ENCODE measurements at regions not wholly inside any gene's neighbourhood (a gene's known extent, or its start where the extent isn't known, plus 50 kb on each side); places are given as distances from the start of the nearest gene placed in this dataset.
A peak's percentile ranks its signal among the peaks of the same experiment; 100 is the strongest.
"Not testable (repeated sequence)": the region's sequence is repeated elsewhere in the genome, so short reads cannot be mapped to it uniquely, and the experiment has no call there.

DNA sequence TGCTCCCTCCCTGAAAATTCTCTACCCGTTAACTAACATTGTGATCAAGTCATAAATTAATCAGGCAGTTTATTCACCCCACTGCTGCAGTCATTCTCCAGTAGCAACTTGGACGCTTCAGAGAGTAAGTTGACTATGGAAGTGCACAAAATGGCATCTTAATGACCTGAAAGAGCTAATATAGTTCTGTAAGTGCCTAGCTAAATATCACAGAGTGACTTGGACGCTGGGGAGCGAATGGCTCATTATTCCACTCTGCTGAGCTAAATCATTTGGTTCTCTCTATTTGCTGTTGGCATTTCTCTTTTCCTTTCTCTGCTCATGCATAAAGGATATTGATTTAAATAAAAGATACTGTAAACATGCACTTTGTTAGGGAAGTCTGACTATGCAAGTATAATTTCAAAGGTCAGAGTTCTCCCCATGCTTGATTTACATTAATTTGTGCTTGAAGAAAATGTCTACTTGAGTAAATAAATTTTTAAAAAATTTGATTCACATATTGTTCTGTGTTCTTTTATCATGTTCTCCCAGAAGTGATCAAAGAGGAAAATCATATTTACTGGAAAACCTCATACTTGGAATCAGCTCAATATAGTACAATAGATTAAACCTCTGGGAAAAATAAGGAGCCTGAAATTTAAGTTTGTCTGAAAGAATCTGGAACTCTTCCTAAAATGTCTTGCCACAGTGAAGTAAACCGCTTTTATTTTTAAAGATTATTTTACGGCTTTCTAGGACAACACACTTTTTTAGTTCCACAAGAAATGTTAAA lies 169.5 kb upstream of the HAPLN1 start:
- DNase-seq: peak; percentile 9

DNA sequence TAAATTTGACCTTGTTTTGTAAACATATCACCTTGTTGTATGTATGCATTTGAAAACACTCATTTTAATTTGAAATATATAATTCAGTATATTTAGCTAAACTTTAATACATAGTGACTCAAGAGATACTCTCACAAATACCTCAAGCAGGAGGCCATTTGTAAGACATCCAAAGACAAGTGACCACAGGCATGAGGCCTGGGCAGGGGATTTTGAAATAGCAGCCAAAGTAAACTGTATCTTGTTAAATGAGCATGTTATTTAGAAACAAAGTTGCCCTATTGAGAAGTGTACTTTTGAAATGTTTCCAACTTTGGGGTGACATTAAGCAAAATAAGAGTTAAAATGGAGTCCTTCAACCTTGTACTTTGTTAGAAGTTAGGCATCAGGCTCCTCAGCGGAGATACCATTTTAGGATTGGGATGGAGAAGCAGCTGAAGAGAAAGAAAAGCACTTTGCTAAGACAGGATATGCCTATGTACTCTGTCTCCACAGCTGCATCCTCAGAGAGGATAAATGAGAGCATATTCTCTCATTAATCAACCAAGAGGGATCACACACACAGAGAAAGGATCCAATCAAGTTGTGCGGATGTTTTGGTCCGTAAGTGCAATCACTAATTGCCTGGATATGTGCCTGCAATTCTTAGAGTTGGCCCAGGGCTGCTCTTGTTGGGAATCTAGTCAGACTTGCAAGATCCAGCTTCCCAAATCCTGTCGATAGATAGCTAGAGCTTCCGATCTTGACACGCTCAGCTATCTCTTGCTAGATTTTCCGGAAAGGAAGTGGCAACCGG lies 157.5 kb upstream of the HAPLN1 start:
- DNase-seq: no peak

DNA sequence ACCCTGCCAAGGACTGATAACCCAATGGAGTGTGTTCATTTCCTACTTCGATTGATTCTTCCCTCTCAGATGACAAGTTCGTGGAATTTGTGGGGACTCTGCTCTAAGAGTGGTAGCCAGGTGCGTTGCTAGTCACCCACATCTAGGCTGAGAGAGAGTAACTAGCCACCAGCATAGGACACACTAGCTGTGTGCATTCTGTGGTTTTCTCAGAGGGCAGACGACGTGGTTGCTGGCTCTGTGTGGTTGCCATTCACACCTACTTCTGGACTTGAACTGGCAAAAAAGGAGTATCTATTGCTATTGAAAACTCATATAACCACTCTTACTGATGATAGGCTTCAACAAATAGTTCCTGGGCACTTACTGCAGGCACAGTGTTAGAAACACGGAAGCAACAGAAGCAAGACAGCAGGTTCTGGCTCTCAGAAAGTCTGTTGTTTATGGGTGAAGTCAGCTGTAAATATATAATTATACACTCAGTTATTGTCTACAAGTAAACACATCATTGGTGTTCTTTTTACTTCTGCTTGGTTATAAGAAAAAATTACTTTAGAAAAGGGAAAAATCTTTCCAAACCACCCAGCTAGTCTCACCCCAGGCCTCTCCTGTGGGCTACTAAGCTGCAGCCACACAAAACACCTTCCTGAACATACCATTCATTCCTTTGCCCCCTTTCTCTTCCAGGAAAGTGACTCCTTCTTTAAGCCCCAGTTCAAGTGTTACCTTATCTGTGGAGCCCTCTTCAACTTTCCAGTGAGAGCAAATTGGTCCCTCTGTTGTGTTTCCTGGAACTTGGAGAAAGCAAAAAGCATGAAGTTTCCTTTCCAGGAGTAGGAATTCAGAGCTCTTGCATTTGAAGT lies 151.1 kb upstream of the HAPLN1 start:
- no peak for DNase-seq

- DNase-seq: no peak
These were observed 145.5 kb upstream of the HAPLN1 start for GRCh38 chr5:83866181-83866580.

GRCh38 chr5:83865579-83865978 lies 144.9 kb upstream of the HAPLN1 start:
- no peak for DNase-seq

DNA sequence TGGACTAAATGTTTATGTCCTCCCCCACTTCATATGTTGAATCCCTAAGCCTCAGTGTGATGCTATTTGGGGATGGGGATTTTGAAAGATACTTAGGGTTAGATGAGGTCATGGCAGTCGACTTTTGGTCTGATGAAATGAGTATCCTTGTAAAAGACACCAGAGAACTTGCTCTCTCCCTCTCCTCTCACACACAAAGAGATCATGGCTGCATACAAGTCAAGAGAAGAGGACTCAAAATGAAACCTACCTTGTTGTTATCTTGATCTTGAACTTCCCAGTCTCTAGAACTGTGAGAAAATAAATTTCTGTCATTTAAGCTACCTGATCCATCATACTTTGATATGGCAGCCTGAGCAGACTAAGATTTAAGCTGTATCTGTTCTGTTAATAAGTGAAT lies 144.0 kb upstream of the HAPLN1 start:
- DNase-seq: no peak

- DNase-seq: no peak
These were observed 136.7 kb upstream of the HAPLN1 start for GRCh38 chr5:83857341-83857740.

DNA sequence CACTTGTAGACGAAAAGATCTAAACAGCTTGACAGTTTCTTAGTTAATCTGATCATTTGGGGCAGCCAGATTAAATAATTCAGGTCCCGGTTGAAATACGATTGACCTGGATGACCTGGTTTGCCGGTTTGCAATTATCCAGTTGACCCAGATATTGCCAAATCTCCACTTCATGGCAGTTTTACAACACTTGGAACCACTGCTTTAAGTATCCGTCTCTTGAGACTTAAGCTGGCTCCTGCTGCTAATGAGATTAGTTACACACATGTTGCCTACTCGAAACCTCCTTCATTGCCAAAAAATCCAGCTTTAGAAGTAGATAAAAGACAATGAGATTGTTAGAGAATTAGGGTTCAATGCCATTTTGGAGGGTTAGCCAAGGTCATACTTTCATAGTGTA lies 136.2 kb upstream of the HAPLN1 start:
- DNase-seq: no peak

GRCh38 chr5:83850412-83850811 lies 129.8 kb upstream of the HAPLN1 start:
- not testable (repeated sequence) for DNase-seq

DNA sequence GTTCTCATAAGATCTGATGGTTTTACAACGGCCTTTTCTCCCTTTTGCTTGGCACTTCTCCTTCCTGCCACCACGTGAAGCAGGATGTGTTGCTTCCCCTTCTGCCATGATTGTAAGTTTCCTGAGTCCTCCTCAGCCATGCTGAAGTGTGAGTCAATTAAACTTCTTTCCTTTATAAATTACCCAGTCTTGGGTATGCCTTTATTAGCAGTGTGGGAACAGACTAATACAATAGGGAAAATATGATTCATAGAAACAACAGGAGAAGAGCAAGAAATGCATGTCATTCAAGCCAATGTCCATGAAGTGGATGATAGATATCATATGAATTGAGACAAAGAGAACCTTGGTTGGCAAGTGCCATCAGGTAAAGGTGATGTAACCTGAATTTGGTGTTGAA lies 128.3 kb upstream of the HAPLN1 start:
- DNase-seq: no peak

GRCh38 chr5:83846624-83847350 lies 126.1 kb upstream of the HAPLN1 start:
- DNase-seq: no peak

DNA sequence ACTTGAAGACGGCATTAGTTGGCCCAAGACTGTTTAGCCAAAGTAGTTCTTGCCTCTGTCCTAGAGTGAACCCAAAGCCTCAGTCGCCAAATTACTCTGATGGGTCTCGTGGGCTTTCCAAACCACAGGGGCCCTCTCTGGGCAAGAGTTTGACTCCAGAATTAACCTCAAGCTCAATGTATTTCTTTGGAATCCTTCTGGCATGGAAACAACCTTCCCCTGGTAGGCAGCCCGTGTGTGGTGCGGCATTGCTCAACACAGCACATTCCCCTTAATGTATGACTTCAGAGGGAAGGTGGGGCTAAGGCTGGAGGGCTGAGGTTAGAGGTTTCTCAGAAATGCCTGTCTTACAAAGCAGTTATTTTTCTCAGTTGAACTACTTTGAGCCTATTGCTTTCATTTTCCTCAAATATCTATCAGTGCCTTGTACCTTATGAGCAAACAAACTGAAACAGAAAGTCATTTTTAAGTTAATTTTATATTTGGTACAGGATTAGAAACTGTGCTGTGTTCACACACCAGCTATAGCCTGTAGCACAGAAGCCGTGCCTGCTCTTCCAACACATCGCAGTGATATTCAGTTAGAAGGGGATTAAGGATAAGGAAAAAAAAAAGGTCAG lies 123.9 kb upstream of the HAPLN1 start:
- no peak for DNase-seq

- no peak for DNase-seq
These were observed 119.1 kb upstream of the HAPLN1 start for GRCh38 chr5:83839788-83840187.

GRCh38 chr5:83839256-83839655 lies 118.6 kb upstream of the HAPLN1 start:
- no peak for DNase-seq

DNA sequence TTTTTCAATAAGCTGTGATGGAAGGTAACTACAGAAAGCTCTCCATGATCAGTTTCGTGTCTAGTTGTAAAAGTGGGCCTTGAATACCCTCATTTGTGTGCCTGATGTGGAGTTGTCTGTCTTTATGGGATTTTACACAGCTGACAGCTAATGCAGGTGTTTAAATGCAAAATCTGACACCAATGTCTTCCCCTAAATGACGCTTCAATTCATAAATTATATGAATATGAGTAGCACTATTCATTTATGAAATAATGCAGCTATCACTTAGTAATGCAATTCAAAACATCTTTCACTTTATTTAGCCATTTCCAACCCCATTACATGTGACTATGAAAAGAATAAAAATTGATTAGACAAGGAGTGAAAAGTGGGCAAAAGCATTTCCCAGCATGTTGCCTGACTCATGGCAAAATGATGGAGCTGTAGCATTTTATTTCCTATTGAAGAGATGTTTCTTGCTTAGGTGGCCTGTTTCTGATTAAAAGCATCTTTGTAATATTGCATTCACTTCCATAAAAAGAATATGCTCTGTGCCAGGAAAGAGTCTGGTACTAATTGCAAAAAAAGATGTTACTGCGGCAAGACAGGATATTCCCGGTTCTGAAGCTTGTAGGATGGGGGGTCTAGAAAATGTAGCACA lies 116.7 kb upstream of the HAPLN1 start:
- DNase-seq: no peak

GRCh38 chr5:83834306-83834705 lies 113.7 kb upstream of the HAPLN1 start:
- no peak for DNase-seq

DNA sequence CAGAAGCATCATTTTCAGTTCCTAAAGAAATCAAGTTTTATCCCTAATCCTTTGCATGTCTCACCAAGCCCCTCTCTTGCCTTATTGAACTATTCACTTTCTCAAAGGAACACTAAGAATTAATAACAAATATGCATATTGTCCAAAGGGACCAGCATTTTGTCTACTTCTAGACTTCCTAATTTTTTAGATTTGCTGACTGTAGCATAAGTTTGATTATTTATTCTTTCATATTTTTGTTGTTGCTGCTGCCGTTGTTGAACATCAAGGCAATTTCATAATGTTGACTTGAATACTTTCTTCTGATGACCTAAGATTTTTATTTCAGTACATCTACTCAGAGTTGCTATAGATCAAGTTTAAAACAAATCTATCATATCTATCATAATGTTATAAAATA lies 111.2 kb upstream of the HAPLN1 start:
- DNase-seq: no peak

GRCh38 chr5:83827111-83827557 lies 106.5 kb upstream of the HAPLN1 start:
- DNase-seq: no peak

- no peak for DNase-seq
These were observed 96.9 kb upstream of the HAPLN1 start for GRCh38 chr5:83817591-83817990.

GRCh38 chr5:83815661-83816060 lies 95.0 kb upstream of the HAPLN1 start:
- no peak for DNase-seq

DNA sequence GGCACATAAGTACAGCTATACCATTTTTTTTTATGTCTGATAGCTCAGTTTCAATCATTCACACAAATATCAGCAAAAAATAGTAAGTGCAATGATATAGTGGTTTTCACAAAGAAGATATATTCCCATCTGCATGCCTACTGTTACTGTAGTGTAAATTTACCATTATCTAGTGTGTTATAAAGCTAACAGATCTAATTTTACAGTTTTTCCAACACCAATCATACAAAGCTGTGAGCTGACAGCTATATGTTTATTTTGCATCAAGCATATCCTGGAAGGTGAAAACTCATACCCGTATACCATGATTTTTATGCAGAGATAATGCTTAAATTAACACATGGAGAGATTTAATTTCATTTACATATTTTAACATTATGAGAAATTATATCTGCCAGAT lies 89.9 kb upstream of the HAPLN1 start:
- DNase-seq: no peak

DNA sequence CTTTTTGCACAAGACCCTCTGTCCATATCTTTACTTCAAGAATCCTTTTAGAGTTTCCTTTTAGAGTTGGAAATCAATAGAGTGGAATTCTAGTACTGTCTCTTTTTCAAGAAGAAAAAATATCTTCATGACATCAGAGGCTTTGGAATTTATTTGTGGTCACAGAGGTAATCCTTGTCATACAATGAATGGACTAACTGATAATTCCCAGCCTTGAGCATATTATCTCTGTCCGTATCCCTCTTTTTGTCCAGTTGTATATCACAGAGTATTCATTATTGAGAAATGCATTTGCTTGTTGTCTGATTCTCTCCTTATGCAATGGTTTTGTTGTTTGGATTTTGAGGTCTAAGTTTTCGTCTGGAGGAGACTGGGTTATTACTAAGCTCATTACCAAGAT lies 82.0 kb upstream of the HAPLN1 start:
- no peak for DNase-seq

Measured in NCI-H2081 treated with DMSO at 0.1 percent for 48 hours (cell line).